Breast epithelium (tissue), 4 donors: ENCODE measurements at regions not wholly inside any gene's neighbourhood (a gene's known extent, or its start where the extent isn't known, plus 50 kb on each side); places are given as distances from the start of the nearest gene placed in this dataset.

Experiments used
- DNase-seq, 2 donors: peaks; one replicate each; pipeline ENCODE4 v3.0.0-alpha.2; 2019; ENCODE audit warnings: low spot score in 2 of 2
- H3K27ac ChIP-seq, 2 donors: fragments of 200-600 bp; sonication (generic) in 1 of 2; one replicate each; pipeline ENCODE4 v1.5.1; 2016 to 2019; ENCODE audit warnings: mild to moderate bottlenecking in 1 of 2
- H3K27me3 ChIP-seq, 2 donors: fragments of 200-600 bp; sonication (generic) in 1 of 2; one replicate each; pipeline versions ENCODE4 v1.5.1 to v1.6.0; 2017 to 2019; ENCODE audit warnings: control low read depth in 1 of 2, mild to moderate bottlenecking in 1 of 2
- H3K36me3 ChIP-seq: fragments of 200-600 bp; one replicate; pipeline ENCODE4 v1.5.1; 2019
- H3K4me1 ChIP-seq, 2 donors: fragments of 200-600 bp; sonication (generic); one replicate each; pipeline ENCODE4 v1.5.1; 2016 to 2019; ENCODE audit warnings: control low read depth in 1 of 2
- H3K4me3 ChIP-seq, 3 donors: fragments of 200-600 bp; sonication (generic); 1 replicate in 2 of 3; 2 replicates in 1 of 3; pipeline ENCODE4 v1.5.1; 2016 to 2019; ENCODE audit warnings: mild to moderate bottlenecking in 3 of 3, moderate library complexity in 2 of 3
- H3K9me3 ChIP-seq, 2 donors: fragments of 200-600 bp; sonication (generic) in 1 of 2; one replicate each; pipeline ENCODE4 v1.5.1; 2016 to 2019; ENCODE audit warnings: control low read depth in 1 of 2
- CTCF ChIP-seq, 3 donors: fragments of 450-650 bp; IDR thresholded peaks; one replicate each; pipeline ENCODE4 v1.5.1; 2016 to 2017; ENCODE audit warnings: antibody characterized with exemption in 3 of 3, mild to moderate bottlenecking in 3 of 3, moderate library complexity in 3 of 3
- POLR2A ChIP-seq: fragments of 450-650 bp; IDR thresholded peaks from one replicate; pipeline ENCODE4 v1.6.1; 2016; ENCODE audit warnings: antibody characterized with exemption, mild to moderate bottlenecking, moderate library complexity
- POLR2AphosphoS5 ChIP-seq, 3 donors: sonication (generic); formaldehyde crosslinking; IDR thresholded peaks; one replicate each; pipeline ENCODE4 v1.6.1; 2017; ENCODE audit warnings: antibody characterized with exemption in 3 of 3
- intact Hi-C: fragments of 100-400 bp; cut with DNase I; formaldehyde crosslinking; loops from one replicate; pipeline ENCODE4 v1.15.1; 2023; ENCODE audit warnings: low total_unique reads

GRCh38 chr22:48897645-48898370, 929.9 kb downstream of the BRD1 start:
- Histone ChIP-seq H3K36me3 (no peaks in the 10 kb centered on the region), H3K27me3 (peaks cover 0 to 33% of the 10 kb centered on the region in 2 donors), H3K4me3 (no peak overlapping the region), H3K4me1 (no peaks in the 10 kb centered on the region), H3K9me3 (no peaks in the 10 kb centered on the region), H3K27ac (no peak overlapping the region)
- intact Hi-C loops, result no loop called here
- no peak for DNase-seq
- TF ChIP-seq CTCF (IDR thresholded peaks at IDR 0.05) (no peak), POLR2AphosphoS5 (IDR thresholded peaks at IDR 0.05) (no peak), POLR2A (no peak)

GRCh38 chr22:48896766-48897644, 930.7 kb downstream of the BRD1 start:
- TF ChIP-seq POLR2A, result no peak
- no peak for TF ChIP-seq CTCF (IDR thresholded peaks at IDR 0.05)
- no peak for TF ChIP-seq POLR2AphosphoS5 (IDR thresholded peaks at IDR 0.05)
- H3K27ac ChIP-seq, result no peak overlapping the region
- H3K4me1 ChIP-seq, result no peaks in the 10 kb centered on the region
- DNase-seq, result no peak
- intact Hi-C loops, result no loop called here
- H3K27me3 ChIP-seq, result peaks cover 0 to 36% of the 10 kb centered on the region in 2 donors
- H3K36me3 ChIP-seq, result no peaks in the 10 kb centered on the region
- peaks cover 0 to under 1% of the 10 kb centered on the region in 2 donors for H3K9me3 ChIP-seq
- H3K4me3 ChIP-seq, result no peak overlapping the region

- no peak overlapping the region for H3K4me3 ChIP-seq
- TF ChIP-seq POLR2AphosphoS5 (IDR thresholded peaks at IDR 0.05), result no peak
- TF ChIP-seq CTCF (IDR thresholded peaks at IDR 0.05), result no peak
- no peak for TF ChIP-seq POLR2A
- peaks cover 0 to 36% of the 10 kb centered on the region in 2 donors for H3K27me3 ChIP-seq
- no peak overlapping the region for H3K27ac ChIP-seq
- no peak for DNase-seq
- intact Hi-C loops, result no loop called here
- no peaks in the 10 kb centered on the region for H3K36me3 ChIP-seq
- H3K4me1 ChIP-seq, result no peaks in the 10 kb centered on the region
- H3K9me3 ChIP-seq, result peaks cover 0 to 7% of the 10 kb centered on the region in 2 donors
Measured at GRCh38 chr22:48895831-48896765, 931.6 kb downstream of the BRD1 start.

- DNase-seq, result no peak
- Histone ChIP-seq H3K9me3 (peaks cover 0 to 7% of the 10 kb centered on the region in 2 donors), H3K4me1 (no peaks in the 10 kb centered on the region), H3K27me3 (peaks cover 0 to 36% of the 10 kb centered on the region in 2 donors), H3K27ac (no peak overlapping the region), H3K4me3 (no peak overlapping the region), H3K36me3 (no peaks in the 10 kb centered on the region)
- intact Hi-C loops, result no loop called here
- no peak for TF ChIP-seq POLR2A
- TF ChIP-seq CTCF (IDR thresholded peaks at IDR 0.05), result no peak
- no peak for TF ChIP-seq POLR2AphosphoS5 (IDR thresholded peaks at IDR 0.05)
Measured at GRCh38 chr22:48895336-48895735, 932.3 kb downstream of the BRD1 start.
